ENCODE measurements at regions not wholly inside any gene's neighbourhood (a gene's known extent, or its start where the extent isn't known, plus 50 kb on each side); places are given as distances from the start of the nearest gene placed in this dataset.

GRCh38 chr7:67463983-67464382 is 467.4 kb downstream of the TYW1 start:
- H3K27ac ChIP-seq, result no peak overlapping the region
- no peak for DNase-seq
- intact Hi-C loops (cut with DNase I), result no loop called here

GRCh38 chr7:67466109-67466508 is 469.5 kb downstream of the TYW1 start:
- Histone ChIP-seq H3K4me1 (no peaks in the 10 kb centered on the region), H3K27ac (no peak overlapping the region), H3K4me3 (no peak overlapping the region), H3K36me3 (no peaks in the 10 kb centered on the region), H3K9me3 (no peaks in the 10 kb centered on the region), H3K27me3 (no peaks in the 10 kb centered on the region), H3K9ac (ENCODE audit: low read depth in 2 of 2, low read length in 2 of 2) (no peak overlapping the region)
- TF ChIP-seq CTCF (IDR thresholded peaks at IDR 0.05), result no peak
- intact Hi-C loops (cut with DNase I), result no loop called here
- no peak for DNase-seq

More at GRCh38 chr7:67463983-67464382, 467.4 kb downstream of the TYW1 start:
- Histone ChIP-seq H3K4me3 (no peak overlapping the region), H3K9me3 (no peaks in the 10 kb centered on the region), H3K4me1 (no peaks in the 10 kb centered on the region), H3K27me3 (no peaks in the 10 kb centered on the region), H3K9ac (ENCODE audit: low read depth in 2 of 2, low read length in 2 of 2) (no peak overlapping the region), H3K36me3 (no peaks in the 10 kb centered on the region)
- TF ChIP-seq CTCF (IDR thresholded peaks at IDR 0.05), result no peak

GRCh38 chr7:67470256-67470751 is 473.7 kb downstream of the TYW1 start:
- H3K4me3 ChIP-seq, result no peak overlapping the region
- no peaks in the 10 kb centered on the region for H3K4me1 ChIP-seq
- no peak for TF ChIP-seq CTCF (IDR thresholded peaks at IDR 0.05)
- no peaks in the 10 kb centered on the region for H3K9me3 ChIP-seq
- intact Hi-C loops (cut with DNase I), result no loop called here
- H3K9ac ChIP-seq (ENCODE audit: low read depth in 2 of 2, low read length in 2 of 2), result no peak overlapping the region
- no peak for DNase-seq
- no peaks in the 10 kb centered on the region for H3K36me3 ChIP-seq
- no peak overlapping the region for H3K27ac ChIP-seq
- no peaks in the 10 kb centered on the region for H3K27me3 ChIP-seq

GRCh38 chr7:67475293-67475692 is 478.7 kb downstream of the TYW1 start:
- Histone ChIP-seq H3K4me3 (no peak overlapping the region), H3K9ac (ENCODE audit: low read depth in 2 of 2, low read length in 2 of 2) (no peak overlapping the region), H3K9me3 (no peaks in the 10 kb centered on the region), H3K4me1 (no peaks in the 10 kb centered on the region), H3K27ac (no peak overlapping the region), H3K36me3 (no peaks in the 10 kb centered on the region), H3K27me3 (no peaks in the 10 kb centered on the region)
- intact Hi-C loops (cut with DNase I), result no loop called here
- DNase-seq, result no peak
- no peak for TF ChIP-seq CTCF (IDR thresholded peaks at IDR 0.05)

- intact Hi-C loops (cut with DNase I), result no loop called here
- no peak overlapping the region for H3K27ac ChIP-seq
- DNase-seq, result no peak
- no peak overlapping the region for H3K9ac ChIP-seq (ENCODE audit: low read depth in 2 of 2, low read length in 2 of 2)
- H3K36me3 ChIP-seq, result no peaks in the 10 kb centered on the region
- H3K27me3 ChIP-seq, result no peaks in the 10 kb centered on the region
- H3K4me1 ChIP-seq, result no peaks in the 10 kb centered on the region
- no peaks in the 10 kb centered on the region for H3K9me3 ChIP-seq
- TF ChIP-seq CTCF (IDR thresholded peaks at IDR 0.05), result no peak
- H3K4me3 ChIP-seq, result no peak overlapping the region
These were observed 481.4 kb downstream of the TYW1 start for GRCh38 chr7:67478066-67478465.

Measured in colonic mucosa (tissue), 4 donors.